DND-41 (cell line): ENCODE measurements at regions not wholly inside any gene's neighbourhood (a gene's known extent, or its start where the extent isn't known, plus 50 kb on each side); places are given as distances from the start of the nearest gene placed in this dataset.

Experiments
- ATAC-seq: fragments of 200-7000 bp; cut with Tn5 transposase; 3 replicates; pipeline ENCODE4 v1.9.1; 2021; ENCODE audit warnings: low read depth; ENCODE audit not compliant: insufficient read depth
- DNase-seq: peaks from one replicate; pipeline ENCODE4 v3.0.0-alpha.2; 2020
- H2AFZ ChIP-seq: 2 replicates; pipeline ENCODE4 v1.6.0; 2012; ENCODE audit warnings: low read depth, low read length
- H3K27ac ChIP-seq: 2 replicates; pipeline ENCODE4 v1.5.1; 2012; ENCODE audit warnings: low read length, inconsistent platforms
- H3K27me3 ChIP-seq: fragments of 200-600 bp; sonication (generic); 2 replicates; pipeline ENCODE4 v1.6.0; 2012; ENCODE audit warnings: low read length, mild to moderate bottlenecking, inconsistent platforms; ENCODE audit not compliant: insufficient read depth, poor library complexity
- H3K36me3 ChIP-seq: 2 replicates; pipeline ENCODE4 v1.5.1; 2012; ENCODE audit warnings: low read length, inconsistent platforms; ENCODE audit not compliant: insufficient read depth
- H3K4me1 ChIP-seq: 2 replicates; pipeline ENCODE4 v1.5.1; 2012; ENCODE audit warnings: mild to moderate bottlenecking, low read length; ENCODE audit not compliant: insufficient read depth
- H3K4me2 ChIP-seq: 2 replicates; pipeline ENCODE4 v1.6.0; 2012; ENCODE audit warnings: mild to moderate bottlenecking, moderate library complexity, low read length, inconsistent platforms; ENCODE audit not compliant: insufficient read depth
- H3K4me3 ChIP-seq, 2 experiments: fragments of 200-600 bp in 1 of 2; shearing (Covaris generic) in 1 of 2; 2 replicates each; pipeline ENCODE4 v1.5.1; 2012 to 2016; ENCODE audit warnings: inconsistent platforms in 2 of 2, low read length in 2 of 2, mild to moderate bottlenecking in 2 of 2, low read depth in 1 of 2, moderate library complexity in 1 of 2
- H3K79me2 ChIP-seq: 2 replicates; pipeline ENCODE4 v1.6.0; 2012; ENCODE audit warnings: low read length, inconsistent platforms; ENCODE audit not compliant: insufficient read depth
- H3K9ac ChIP-seq: 2 replicates; pipeline ENCODE4 v1.6.0; 2012; ENCODE audit warnings: low read depth, mild to moderate bottlenecking, inconsistent platforms, low read length, moderate library complexity
- H3K9me3 ChIP-seq: 2 replicates; pipeline ENCODE4 v1.5.1; 2012; ENCODE audit warnings: low read length, moderate library complexity, mild to moderate bottlenecking, inconsistent platforms; ENCODE audit not compliant: insufficient read depth, severe bottlenecking
- H4K20me1 ChIP-seq: 2 replicates; pipeline ENCODE4 v1.6.0; 2012; ENCODE audit warnings: low read length; ENCODE audit not compliant: insufficient read depth
- EZH2 ChIP-seq: IDR thresholded peaks from 3 replicates; pipeline ENCODE4 v1.6.1; 2012; ENCODE audit warnings: borderline replicate concordance, low read depth, mild to moderate bottlenecking, moderate library complexity, low read length, inconsistent platforms; ENCODE audit not compliant: severe bottlenecking
- TF ChIP-seq, protein P1 (sequence below): IDR thresholded peaks from 2 replicates; pipeline ENCODE4 v1.5.1; 2012; ENCODE audit warnings: borderline replicate concordance, low read length, moderate library complexity, mild to moderate bottlenecking; ENCODE audit not compliant: poor library complexity, severe bottlenecking; ENCODE audit errors: extremely low read depth

GRCh38 chr6:160926281-160927276 is 65.0 kb upstream of the MAP3K4 start:
- ATAC-seq: no peak
- no peak for DNase-seq
- Histone ChIP-seq H4K20me1 (no peaks in the 10 kb centered on the region), H3K4me2 (no peak overlapping the region), H3K9me3 (peaks cover 3% of the 10 kb centered on the region), H3K4me1 (no peaks in the 10 kb centered on the region), H3K4me3 (no peak overlapping the region), H3K27ac (no peak overlapping the region), H2AFZ (no peak overlapping the region), H3K9ac (no peak overlapping the region), H3K36me3 (no peaks in the 10 kb centered on the region), H3K79me2 (no peaks in the 10 kb centered on the region), H3K27me3 (no peaks in the 10 kb centered on the region)
- TF ChIP-seq, protein P1, sequence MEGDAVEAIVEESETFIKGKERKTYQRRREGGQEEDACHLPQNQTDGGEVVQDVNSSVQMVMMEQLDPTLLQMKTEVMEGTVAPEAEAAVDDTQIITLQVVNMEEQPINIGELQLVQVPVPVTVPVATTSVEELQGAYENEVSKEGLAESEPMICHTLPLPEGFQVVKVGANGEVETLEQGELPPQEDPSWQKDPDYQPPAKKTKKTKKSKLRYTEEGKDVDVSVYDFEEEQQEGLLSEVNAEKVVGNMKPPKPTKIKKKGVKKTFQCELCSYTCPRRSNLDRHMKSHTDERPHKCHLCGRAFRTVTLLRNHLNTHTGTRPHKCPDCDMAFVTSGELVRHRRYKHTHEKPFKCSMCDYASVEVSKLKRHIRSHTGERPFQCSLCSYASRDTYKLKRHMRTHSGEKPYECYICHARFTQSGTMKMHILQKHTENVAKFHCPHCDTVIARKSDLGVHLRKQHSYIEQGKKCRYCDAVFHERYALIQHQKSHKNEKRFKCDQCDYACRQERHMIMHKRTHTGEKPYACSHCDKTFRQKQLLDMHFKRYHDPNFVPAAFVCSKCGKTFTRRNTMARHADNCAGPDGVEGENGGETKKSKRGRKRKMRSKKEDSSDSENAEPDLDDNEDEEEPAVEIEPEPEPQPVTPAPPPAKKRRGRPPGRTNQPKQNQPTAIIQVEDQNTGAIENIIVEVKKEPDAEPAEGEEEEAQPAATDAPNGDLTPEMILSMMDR: no peak
- no peak for TF ChIP-seq EZH2

GRCh38 chr6:160927416-160927815 is 64.2 kb upstream of the MAP3K4 start:
- no peak overlapping the region for H3K27ac ChIP-seq
- H3K9me3 ChIP-seq: peaks cover 3% of the 10 kb centered on the region
- DNase-seq (no peak), ATAC-seq (no peak)
- no peak overlapping the region for H2AFZ ChIP-seq
- no peaks in the 10 kb centered on the region for H3K4me1 ChIP-seq
- no peak overlapping the region for H3K4me2 ChIP-seq
- H3K36me3 ChIP-seq: no peaks in the 10 kb centered on the region
- H3K79me2 ChIP-seq: no peaks in the 10 kb centered on the region
- no peak overlapping the region for H3K9ac ChIP-seq
- H3K27me3 ChIP-seq: no peaks in the 10 kb centered on the region
- H4K20me1 ChIP-seq: no peaks in the 10 kb centered on the region
- H3K4me3 ChIP-seq: no peak overlapping the region
- TF ChIP-seq, protein P1: no peak
- no peak for TF ChIP-seq EZH2

GRCh38 chr6:160929361-160929760 is 62.2 kb upstream of the MAP3K4 start:
- DNase-seq (no peak), ATAC-seq (no peak)
- H2AFZ ChIP-seq: no peak overlapping the region
- no peaks in the 10 kb centered on the region for H4K20me1 ChIP-seq
- H3K9me3 ChIP-seq: peaks cover 3% of the 10 kb centered on the region
- no peaks in the 10 kb centered on the region for H3K79me2 ChIP-seq
- H3K36me3 ChIP-seq: no peaks in the 10 kb centered on the region
- TF ChIP-seq EZH2: no peak
- TF ChIP-seq, protein P1: no peak
- no peaks in the 10 kb centered on the region for H3K27me3 ChIP-seq
- no peaks in the 10 kb centered on the region for H3K4me1 ChIP-seq
- no peak overlapping the region for H3K9ac ChIP-seq
- H3K4me3 ChIP-seq: no peak overlapping the region
- H3K27ac ChIP-seq: no peak overlapping the region
- H3K4me2 ChIP-seq: no peak overlapping the region
